ENCODE measurements at regions not wholly inside any gene's neighbourhood (a gene's known extent, or its start where the extent isn't known, plus 50 kb on each side); places are given as distances from the start of the nearest gene placed in this dataset.

DNA sequence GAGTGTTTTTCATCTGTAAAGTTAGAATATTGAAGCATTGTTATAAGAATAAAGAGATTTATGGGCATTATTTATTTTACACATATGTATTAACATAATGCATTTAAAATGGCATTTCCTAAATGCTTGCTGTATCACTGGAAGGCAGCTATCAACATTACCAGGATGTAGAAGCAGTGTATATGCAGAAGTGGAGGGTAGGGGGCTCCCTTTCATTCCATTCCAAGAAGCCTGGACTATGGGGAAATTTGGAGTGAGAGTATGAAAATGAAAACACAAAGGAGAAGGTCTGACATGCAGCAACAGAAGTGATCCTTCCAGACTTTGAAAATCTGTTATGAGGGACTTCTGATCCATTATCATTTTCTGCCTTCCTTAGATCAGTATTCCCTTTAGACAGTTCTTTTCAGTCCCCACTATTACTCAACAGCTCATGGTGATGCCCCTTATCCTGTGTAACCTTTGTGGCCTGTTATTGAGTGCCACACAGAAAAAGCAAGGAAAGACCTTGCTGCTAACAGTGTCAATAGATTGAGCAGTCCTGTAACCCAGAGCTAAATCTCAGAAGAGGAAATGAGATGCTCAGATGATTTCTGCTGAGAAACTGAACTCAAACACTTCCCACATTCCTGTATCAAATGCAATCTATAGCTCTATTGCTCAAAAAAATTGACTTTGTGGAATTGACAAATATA lies 216.6 kb downstream of the HNMT start:
- no peak for DNase-seq

DNA sequence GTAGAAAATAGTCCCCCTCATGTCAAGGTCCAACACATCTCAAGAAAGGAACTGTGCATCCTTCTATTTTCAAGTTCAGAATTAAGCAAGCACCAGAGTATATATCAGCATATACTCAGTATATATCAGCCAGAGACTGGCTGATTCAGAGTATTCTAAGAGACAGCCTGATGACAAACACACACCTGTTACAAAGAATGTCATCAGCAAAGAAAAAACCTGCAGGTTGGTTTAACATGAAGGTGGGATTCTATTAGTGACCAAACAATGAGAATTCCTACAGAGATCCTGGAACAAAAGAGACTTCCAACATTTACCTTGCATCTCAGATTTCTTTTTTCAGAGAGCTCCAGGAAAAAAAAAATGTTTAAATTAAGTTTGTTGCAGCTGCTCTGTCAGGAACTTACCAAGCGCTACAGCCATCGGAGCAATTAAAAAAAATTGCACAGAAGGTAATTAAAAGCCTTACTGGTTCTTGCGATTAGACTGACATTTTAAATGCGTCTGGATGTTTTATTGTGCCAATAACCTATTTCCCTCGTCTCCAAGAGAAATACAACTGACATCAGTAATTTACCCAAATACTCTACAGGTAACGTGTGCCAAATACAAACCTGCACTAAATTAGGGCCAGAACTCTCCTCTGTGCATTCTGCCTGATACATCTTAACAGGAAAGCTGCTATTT lies 218.1 kb downstream of the HNMT start:
- peak; percentile 41 for DNase-seq

DNA sequence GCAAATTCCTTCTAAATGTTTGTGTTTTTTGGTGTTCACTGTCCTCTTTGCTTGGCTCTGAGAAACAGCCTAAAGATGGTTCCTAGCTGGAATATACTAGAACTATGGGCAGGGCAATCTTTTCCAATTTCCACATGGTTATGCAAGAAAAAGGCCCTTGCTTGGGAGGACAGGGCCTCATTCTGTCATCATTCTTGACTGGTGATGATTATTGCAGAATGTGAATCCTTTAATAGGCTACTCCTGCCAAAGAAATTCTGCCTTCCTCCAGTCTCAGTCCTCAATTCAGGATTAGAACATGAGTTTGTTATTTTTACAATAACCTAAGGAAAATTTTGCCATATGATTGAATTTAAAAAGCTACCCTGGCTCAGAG lies 218.7 kb downstream of the HNMT start:
- DNase-seq, result no peak

DNA sequence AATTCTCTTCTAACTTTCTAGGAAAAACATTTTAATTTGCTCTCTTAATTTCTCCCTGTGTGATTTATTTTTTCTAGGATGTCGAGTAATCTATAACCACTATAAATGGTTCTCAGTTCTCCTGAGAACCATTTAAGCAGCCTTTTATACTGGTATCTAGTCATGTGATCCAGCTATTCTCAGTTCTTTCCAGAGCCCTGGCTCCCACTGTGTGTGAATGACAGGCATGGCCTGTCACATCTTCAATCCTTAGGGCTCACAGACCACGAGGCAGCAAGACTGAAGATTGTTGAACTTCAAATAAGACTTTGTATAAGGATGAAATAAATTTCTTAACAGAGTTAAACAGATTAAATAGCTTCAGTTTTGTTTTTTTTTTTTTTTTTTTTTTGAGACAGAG lies 219.4 kb downstream of the HNMT start:
- DNase-seq, result no peak

DNA sequence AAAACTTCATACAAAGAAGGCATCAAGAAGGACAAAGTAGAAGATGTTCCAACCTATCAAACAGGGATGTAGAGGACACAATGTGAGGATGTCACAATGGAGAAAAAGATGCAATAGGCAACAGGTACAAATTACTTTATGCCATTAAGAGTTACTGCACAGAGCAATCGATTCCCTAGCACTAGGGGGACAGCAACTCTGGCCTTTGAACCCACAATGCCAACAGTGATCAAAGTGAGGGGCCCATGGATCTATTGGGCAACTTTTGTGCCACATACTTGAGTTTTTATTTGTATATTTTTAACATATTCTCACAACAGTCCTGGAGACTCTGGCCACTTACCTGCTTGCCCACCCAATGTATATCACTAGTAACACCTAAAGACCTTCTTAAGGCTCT lies 220.2 kb downstream of the HNMT start:
- DNase-seq, result no peak

DNA sequence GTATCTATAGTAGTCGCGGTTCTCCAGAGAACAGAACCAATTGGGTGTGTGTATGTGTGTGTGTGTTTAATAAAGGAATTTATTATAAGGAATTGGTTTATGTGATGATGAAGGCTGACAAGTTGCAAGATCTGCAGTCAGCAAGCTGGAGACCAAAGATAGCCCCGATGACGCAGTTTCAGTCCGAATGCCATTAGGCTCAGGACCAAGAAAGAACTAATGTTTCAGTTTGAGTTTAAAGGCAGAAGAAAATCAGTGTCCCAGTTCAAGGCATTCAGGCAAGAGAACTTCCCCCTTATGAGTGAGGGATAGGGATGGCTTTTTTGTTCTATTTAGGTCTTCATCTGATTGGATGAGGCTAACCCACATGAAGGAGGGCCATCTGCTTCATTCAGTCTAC lies 221.6 kb downstream of the HNMT start:
- no peak for DNase-seq

DNA sequence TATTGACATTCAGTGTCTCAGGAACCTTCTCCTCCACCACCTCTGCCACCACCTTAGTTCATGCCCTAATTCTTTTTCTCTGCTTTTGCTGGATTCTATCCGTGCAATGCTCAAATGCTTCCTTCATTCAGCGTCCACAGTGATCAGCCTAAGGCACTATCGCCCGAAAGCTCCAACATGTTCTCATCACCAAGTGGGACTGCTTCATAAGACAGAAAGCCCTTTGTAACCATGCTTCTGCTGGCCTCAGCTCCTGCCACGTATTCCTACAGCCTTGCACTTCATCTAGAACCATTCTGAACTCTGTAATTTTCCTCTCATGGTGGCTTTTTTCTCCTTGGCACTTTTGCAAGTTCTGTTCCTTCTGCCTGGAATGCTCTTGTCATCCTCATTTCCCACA lies 222.9 kb downstream of the HNMT start:
- no peak for DNase-seq

DNA sequence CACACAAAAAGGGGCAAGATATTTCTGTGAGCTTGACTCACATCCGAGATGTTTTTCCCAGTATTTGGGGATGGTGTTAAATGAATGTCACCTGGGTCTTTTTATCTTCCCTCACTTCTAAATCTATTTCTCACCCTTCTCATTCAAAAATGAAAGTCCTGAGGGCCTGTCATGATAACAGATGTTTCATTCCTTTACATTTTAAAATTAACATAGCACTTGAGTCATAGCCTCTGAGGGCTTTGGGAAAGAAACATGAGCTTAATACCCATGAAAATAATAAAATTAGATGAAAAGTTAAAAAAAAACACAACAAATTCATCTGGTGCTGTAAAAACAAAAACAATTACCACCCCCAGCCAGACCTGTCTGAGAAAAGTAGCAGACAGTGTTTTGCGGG lies 226.7 kb downstream of the HNMT start:
- no peak for DNase-seq

DNA sequence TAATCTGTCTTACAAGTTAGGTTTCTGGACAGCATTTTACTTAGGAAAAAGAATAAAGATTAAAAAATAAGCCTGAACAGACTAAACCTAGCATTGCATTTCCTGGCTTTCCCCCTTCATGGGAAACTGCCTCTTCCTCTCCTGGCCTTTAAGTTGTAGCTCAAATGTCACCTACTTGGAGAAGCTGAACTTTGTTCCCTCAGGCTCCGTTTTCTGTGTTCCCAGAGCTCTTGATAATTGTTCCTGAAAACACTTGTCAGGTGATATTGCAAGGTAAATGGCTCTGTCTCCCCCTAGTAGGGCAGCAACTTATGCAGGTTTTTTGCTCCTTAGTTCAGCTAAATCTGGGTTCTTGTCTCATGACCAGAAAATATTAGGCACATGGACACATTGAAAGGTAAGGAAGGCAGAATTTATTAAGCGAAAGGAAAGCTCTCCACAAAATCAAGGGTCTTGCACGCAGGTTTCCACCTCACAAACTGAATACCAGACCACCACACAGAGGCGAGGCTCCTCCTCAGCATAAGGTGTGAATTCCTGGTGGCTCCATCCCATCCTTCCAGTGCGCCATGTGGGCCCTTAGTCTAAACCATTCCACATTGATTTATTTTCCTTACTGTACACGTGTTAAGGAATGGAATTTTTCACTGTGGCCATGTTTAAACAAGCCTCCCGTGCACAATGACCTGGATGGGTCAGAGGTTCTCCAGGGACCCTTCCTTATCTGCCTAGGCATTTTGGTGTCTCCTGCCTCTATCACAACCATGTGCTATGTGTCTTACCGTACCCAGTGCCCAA lies 229.3 kb downstream of the HNMT start:
- DNase-seq, result no peak

DNA sequence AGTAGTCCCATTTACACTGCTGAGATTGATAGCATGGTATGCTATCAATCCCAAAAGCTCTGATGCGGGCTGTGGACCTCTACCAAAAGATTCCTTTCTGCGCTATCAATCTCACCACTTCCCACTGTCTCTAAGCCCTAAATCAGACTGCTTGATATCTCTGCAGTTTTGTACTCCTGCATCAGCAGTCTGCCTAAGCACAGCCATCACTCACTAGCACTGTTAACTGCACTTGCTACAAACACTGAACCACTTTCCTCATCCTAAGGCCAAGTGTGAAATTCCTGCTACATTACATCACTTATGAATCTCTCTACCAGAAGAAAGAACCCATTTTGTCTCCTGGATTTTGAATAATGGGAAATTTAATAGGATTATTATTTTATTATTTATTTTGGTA lies 237.0 kb downstream of the HNMT start:
- no peak for DNase-seq

DNA sequence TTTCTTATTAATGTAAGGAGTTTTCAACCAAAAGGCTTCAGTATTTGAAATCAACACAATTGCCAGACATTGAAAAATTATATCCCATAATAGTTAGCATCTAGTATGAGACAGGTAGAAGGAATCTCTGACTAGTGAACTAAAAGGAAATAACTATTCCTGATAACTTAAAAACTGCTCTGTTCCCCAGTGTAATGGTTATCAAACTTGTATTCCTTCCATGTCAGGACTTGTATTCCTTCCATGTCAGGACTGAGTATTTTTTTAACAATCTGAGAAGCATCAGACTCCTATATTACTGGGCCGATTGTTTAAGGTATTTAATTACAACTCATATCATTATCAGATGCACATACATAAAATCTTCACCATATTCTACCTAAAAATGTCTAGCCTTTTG lies 238.5 kb downstream of the HNMT start:
- DNase-seq, result no peak

DNA sequence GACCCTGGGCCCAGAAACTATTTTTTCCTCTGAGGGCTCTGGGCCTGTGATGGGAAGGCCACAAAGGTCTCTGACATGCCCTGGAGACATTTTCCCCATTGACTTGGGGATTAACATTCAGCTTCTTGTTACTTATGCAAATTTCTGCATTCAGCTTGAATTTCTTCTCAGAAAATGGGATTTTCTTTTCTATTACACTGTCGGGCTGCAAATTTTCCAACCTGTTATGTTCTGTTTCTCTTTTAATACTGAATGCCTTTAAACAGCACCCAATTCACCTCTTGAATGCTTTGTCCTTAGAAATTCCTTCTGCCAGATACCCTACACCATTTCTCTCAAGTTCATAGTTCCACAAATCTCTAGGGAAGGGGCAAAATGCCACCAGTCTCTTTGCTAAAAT lies 241.0 kb downstream of the HNMT start:
- no peak for DNase-seq

DNA sequence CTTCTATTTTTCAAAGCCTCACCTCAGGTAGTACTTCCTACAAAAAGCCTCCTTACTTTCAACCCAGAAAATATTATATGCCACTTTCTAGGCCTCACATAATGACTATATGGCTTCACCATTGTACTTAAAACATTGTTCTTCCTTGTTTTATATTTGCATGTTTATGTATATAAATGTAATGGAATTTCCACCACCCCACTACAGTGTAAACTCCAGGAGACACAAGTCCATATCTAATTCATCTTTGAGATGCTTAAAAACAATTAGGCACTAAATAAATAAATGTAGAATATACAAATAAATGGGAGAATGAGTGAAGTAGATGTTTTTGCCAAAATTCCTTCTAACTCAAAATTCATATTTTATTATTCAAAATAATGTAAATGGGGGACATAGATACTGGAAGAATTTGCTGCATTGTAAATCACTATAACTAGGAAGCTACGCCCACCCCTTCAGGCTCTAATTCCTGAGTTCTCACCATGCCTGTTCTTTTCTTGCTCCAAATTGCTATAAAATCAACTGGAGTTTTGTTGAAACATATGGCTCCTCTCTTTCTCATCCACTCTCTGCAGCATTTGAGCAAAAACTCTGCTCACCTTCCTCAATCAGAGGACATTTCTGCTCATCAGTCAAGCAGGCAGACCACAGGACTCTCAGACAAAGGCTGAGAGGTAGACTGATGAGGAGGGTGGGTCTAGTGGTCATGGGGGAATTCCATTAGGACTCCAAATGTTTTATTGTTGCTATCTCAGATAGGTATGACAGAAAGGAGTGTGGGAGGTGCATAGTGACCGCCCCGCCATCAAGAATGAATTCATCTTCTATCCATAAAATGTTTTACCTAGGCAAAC lies 243.0 kb downstream of the HNMT start:
- no peak for DNase-seq

DNA sequence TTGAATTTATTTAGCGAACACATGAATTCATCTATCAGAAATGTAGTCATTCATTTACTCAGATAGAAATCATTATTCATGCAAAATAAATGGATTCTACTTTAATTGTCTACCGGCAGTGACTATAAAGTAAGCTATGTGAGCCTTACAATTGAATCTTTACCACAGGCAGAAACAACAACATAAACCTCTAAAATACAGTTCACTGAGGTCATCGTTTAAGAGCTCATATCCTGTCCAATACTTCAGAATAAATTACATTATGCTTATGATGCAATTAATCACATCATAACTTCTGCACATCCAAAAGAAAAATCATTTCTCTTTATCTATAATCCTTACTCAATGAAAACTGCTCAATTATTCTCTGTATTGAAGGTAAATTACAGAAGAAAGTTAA lies 244.7 kb downstream of the HNMT start:
- no peak for DNase-seq

DNA sequence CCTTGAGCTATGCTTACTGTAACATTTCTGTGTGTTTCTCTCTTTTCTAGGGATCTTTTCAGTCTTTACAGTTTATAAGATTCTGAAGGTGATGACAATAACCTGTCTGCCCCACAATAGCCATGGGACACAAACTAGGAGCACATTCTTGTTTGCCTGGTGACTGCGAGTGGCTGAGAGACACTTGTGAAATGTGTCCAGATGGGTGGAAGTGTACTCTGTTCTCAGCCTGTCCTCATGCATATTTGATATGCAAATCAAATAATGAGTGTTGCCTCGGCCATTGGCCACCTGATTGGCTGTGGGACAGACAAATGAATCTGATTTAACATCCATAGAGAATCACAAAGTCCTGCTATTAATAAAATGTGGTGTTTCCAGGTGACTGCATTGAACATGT lies 246.2 kb downstream of the HNMT start:
- no peak for DNase-seq

DNA sequence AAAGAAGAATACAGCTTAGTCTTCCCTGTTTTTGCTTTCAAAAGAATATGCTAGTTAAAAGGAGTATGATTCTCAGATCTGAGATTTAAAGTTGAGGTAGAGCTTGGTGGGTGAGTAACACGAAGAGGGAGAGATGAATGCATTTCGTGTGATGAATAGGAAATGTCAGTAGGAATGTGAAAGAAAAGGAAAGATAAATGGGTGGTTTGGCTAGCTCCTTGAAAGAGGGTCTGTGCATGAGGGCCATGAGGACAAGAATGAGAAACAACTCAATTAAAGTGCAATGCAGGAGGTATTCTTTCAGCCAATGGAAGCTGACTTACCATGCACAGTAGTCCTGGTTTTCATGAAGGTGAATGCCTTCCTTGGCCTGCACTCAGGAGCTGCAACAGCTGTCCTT lies 248.2 kb downstream of the HNMT start:
- DNase-seq, result no peak

DNA sequence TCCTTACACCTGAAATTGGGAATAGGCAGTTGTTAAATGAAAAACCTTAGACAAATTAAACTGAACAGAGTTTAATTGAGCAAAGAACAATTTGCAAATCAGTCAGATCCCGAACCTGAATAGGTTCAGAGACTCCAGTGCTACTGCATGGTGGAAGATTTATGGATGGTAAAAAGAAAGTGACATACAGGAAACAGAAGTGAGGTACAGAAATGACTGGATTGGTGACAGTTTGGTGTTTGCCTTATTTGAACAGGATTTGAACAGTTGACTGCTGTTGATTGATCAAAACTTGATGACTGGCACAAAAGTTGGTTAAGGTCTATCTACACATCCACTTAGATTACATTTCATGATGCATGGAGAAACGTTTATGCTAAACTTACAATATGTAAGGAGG lies 248.8 kb downstream of the HNMT start:
- DNase-seq, result no peak

DNA sequence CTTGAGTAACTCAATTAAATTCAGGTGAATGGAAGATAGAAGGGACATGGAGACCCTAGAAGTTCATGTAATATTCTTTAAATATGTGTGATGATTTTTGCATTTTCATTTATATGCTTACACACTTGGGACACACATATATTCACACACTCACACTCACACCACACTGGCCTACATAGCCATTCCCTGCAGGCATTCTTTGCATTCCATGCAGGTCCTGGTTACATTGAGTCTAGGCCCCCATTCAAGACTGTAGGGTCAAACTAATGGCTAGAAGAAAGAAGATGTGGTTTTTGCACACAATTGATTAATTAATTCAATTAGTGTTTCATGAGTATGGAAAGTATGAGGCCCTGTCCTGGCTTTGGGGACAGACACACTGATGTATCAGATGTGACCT lies 249.4 kb downstream of the HNMT start:
- no peak for DNase-seq

DNA sequence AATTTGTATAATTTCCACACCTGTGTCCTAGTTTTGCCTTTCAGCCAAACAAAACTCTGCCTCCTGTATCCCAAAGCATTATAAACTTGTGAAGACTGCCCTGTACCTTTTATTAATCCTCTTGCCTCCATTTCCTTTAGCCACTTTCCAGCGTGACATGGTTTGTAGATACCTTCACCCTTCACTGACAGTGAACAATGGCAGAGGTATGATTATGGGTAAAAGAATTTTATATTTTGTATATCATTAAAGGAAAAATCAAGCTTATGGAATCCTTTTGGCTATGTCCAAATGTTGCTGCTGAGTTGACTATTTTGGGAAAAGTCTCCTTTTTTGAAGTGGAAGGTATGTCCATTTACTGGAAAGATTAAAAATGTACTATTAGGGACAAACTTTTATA lies 251.7 kb downstream of the HNMT start:
- no peak for DNase-seq

DNA sequence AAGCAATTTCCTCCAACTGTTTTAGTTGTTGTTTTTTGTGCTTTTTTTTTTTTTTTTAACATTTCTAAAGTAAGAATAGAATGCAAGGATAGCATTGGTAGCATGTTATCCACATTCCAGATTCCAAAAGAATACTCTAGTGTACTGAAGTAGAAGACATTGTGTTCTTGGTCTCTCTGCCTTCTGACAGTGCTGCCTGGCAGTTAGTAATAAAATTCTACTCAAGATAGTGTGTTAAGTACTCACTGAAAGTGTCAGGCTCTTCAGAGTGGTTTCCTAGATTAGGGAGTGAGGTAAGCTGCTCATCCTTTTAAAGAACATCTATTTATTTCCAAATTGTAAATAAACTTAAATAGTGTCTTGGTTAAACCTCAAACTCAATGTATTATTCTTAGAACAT lies 253.7 kb downstream of the HNMT start:
- no peak for DNase-seq

DNA sequence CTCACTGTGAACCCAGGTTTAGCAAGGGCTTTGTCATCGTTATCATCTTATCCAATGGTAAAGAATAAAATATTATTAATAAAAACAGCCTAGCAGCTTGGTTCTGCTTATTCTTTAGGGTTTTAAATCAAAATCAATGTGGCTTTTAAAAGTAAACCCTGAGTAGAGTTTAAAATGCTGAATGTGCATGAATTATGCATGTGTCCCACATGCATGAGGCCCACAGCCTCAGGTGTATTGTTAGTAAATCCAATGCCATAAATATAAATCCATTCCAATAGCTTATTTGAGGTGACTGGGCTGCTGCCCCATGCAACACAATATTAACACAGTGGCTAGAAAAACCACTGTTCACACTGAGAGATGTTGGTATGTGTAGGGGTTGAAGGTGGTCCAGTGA lies 254.1 kb downstream of the HNMT start:
- DNase-seq, result no peak

DNA sequence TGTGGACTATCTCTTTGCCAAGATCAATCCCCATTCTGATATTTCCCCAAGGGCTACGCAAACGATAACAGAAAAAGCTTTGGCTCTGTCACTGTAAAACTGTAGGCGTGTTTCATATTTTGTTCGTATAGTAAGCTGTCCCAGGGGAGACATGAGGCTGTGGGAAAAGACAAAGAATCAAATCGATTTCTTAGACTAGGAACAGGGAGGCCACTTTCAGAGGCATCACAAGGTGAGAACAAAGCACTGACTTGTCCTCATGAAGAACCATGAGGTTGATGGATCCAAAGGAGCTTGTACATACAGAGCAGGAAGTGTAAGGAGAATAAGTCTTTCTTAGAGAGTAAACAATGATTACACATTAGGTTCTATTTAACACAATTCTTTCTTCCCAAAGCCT lies 255.7 kb downstream of the HNMT start:
- no peak for DNase-seq

DNA sequence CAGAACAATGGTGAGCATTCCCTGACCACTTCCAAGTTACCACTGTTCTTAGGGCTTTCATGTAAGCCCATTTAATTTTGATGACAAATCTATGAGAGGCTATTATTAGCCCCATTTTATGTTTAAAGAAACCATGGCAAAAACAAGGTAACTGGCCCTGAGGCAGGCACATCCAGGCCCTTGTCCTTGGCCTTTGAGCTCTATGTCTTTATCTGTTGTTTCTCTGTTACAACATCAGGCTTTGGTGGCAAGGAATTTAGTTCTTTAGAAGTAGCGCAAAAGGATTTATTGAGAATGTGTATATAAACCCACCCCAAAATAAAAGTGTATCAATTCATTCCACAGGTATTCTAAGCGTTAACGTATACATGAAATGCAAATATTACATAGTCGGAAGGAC lies 257.1 kb downstream of the HNMT start:
- DNase-seq, result no peak

Measured in NCI-H1694 (cell line).